ENCODE measurements at regions not wholly inside any gene's neighbourhood (a gene's known extent, or its start where the extent isn't known, plus 50 kb on each side); places are given as distances from the start of the nearest gene placed in this dataset.

- TF ChIP-seq CTCF (IDR thresholded peaks at IDR 0.05 in 8 of 11, conservative IDR thresholded peaks at IDR 0.05 in 3 of 11) (no peak), POLR2A (IDR thresholded peaks at IDR 0.05) (no peak)
Measured at GRCh38 chr1:30099587-30100523, 623.5 kb downstream of the MATN1 start.

All from spleen (tissue), 7 donors.